ENCODE measurements at regions not wholly inside any gene's neighbourhood (a gene's known extent, or its start where the extent isn't known, plus 50 kb on each side); places are given as distances from the start of the nearest gene placed in this dataset.

DNA sequence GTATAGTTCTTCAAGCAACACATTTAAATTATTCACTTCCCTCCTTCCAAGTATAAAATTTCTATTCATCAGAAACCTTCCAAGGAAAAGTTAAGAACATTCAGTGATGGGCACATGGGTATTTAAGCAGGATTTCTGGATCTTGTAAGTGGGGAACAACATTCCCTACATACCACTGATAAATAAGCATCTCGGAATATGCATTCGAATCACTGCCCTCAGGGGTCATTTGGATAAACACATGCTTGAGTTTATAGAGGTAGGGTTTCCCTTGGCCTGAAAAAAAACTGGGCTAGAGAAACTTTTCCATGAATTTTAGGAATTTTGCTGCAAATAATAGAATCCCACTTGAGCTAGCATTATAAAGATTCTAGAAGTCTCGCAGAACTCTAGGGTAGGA is 143.9 kb downstream of the SOX3 start:
- TF ChIP-seq, protein P1, sequence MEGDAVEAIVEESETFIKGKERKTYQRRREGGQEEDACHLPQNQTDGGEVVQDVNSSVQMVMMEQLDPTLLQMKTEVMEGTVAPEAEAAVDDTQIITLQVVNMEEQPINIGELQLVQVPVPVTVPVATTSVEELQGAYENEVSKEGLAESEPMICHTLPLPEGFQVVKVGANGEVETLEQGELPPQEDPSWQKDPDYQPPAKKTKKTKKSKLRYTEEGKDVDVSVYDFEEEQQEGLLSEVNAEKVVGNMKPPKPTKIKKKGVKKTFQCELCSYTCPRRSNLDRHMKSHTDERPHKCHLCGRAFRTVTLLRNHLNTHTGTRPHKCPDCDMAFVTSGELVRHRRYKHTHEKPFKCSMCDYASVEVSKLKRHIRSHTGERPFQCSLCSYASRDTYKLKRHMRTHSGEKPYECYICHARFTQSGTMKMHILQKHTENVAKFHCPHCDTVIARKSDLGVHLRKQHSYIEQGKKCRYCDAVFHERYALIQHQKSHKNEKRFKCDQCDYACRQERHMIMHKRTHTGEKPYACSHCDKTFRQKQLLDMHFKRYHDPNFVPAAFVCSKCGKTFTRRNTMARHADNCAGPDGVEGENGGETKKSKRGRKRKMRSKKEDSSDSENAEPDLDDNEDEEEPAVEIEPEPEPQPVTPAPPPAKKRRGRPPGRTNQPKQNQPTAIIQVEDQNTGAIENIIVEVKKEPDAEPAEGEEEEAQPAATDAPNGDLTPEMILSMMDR (IDR thresholded peaks at IDR 0.05): no peak
- no peak for TF ChIP-seq POLR2A (IDR thresholded peaks at IDR 0.05)

Measured in esophagus squamous epithelium (tissue), 4 donors.